C4-2B (cell line): ENCODE measurements at regions not wholly inside any gene's neighbourhood (a gene's known extent, or its start where the extent isn't known, plus 50 kb on each side); places are given as distances from the start of the nearest gene placed in this dataset.

Experiments used
- ZFX ChIP-seq: fragments of 450-650 bp; IDR thresholded peaks from 2 replicates; pipeline ENCODE4 v1.6.1; 2017
- TF ChIP-seq, protein P1 (sequence below): fragments of 450-650 bp; conservative IDR thresholded peaks from 2 replicates; pipeline ENCODE4 v1.5.1; 2017; ENCODE audit warnings: mild to moderate bottlenecking

DNA sequence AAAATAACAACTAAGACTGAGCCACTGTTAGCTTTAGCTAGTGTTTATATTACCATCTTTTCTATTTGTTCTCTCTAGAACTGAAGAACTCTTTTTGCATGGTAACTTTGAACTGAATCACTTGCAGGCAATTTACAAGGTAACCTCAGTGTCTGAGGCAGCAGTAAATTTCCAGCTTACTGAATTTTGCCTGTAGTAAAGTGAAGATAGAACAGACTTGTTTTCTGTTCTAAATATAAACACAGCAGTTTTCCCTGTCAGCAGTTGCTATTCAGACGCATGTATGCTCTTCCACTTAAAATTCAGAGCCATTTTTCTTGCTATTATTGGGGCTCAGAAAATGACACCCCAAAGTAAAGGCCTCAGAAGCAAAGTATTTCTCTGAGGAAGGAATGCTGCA is 974.0 kb upstream of the GJE1 start:
- TF ChIP-seq, protein P1, sequence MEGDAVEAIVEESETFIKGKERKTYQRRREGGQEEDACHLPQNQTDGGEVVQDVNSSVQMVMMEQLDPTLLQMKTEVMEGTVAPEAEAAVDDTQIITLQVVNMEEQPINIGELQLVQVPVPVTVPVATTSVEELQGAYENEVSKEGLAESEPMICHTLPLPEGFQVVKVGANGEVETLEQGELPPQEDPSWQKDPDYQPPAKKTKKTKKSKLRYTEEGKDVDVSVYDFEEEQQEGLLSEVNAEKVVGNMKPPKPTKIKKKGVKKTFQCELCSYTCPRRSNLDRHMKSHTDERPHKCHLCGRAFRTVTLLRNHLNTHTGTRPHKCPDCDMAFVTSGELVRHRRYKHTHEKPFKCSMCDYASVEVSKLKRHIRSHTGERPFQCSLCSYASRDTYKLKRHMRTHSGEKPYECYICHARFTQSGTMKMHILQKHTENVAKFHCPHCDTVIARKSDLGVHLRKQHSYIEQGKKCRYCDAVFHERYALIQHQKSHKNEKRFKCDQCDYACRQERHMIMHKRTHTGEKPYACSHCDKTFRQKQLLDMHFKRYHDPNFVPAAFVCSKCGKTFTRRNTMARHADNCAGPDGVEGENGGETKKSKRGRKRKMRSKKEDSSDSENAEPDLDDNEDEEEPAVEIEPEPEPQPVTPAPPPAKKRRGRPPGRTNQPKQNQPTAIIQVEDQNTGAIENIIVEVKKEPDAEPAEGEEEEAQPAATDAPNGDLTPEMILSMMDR, result no peak
- no peak for TF ChIP-seq ZFX
